Ovary (tissue), 3 donors: ENCODE measurements at regions not wholly inside any gene's neighbourhood (a gene's known extent, or its start where the extent isn't known, plus 50 kb on each side); places are given as distances from the start of the nearest gene placed in this dataset.

Source experiments
- POLR2A ChIP-seq: fragments of 450-650 bp; IDR thresholded peaks from one replicate; pipeline ENCODE4 v1.6.1; 2017; ENCODE audit warnings: antibody characterized with exemption, mild to moderate bottlenecking, moderate library complexity
- TF ChIP-seq, protein P1 (sequence below), 3 donors: fragments of 450-650 bp in 2 of 3; fragments of 200-600 bp in 1 of 3; IDR thresholded peaks; one replicate each; pipeline versions ENCODE4 v1.5.1 to v1.8.0; 2016 to 2022; ENCODE audit warnings: antibody characterized with exemption in 3 of 3, mild to moderate bottlenecking in 1 of 3
- donor health status: DM: no; HTN: no; CAD: no.

DNA sequence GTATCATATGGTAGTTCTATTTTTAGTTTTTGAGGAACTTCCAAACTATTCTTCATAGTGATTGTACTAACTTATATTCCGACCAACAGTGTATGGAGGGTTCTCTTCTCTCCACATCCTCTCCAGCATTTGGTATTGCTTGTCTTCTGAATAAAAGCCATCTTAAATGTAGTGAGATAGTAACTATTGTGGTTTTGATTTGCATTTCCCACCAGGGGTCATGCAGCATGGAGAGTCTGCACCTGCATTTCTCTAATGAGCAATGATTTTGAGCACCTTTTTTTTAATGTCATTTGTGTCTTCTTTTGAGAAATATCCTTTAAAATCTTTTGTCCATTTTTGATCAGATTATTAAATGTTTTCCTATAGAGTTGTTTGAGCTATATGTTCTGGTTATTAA, 718.5 kb downstream of the ZBBX start:
- TF ChIP-seq POLR2A = no peak
- TF ChIP-seq, protein P1, sequence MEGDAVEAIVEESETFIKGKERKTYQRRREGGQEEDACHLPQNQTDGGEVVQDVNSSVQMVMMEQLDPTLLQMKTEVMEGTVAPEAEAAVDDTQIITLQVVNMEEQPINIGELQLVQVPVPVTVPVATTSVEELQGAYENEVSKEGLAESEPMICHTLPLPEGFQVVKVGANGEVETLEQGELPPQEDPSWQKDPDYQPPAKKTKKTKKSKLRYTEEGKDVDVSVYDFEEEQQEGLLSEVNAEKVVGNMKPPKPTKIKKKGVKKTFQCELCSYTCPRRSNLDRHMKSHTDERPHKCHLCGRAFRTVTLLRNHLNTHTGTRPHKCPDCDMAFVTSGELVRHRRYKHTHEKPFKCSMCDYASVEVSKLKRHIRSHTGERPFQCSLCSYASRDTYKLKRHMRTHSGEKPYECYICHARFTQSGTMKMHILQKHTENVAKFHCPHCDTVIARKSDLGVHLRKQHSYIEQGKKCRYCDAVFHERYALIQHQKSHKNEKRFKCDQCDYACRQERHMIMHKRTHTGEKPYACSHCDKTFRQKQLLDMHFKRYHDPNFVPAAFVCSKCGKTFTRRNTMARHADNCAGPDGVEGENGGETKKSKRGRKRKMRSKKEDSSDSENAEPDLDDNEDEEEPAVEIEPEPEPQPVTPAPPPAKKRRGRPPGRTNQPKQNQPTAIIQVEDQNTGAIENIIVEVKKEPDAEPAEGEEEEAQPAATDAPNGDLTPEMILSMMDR (IDR thresholded peaks at IDR 0.05) = no peak
